GM10248 (cell line): ENCODE measurements at regions not wholly inside any gene's neighbourhood (a gene's known extent, or its start where the extent isn't known, plus 50 kb on each side); places are given as distances from the start of the nearest gene placed in this dataset.

ENCODE experiments used
- CTCF ChIA-PET: fragments of 300-600 bp; sonication (Branson Sonifier 250); formaldehyde crosslinking; extraction: SDS; loops from one replicate; lab custom pipeline; 2021; ENCODE audit warnings: antibody characterized with exemption; lab: Yijun Ruan, JAX
- POLR2A ChIA-PET: fragments of 350-650 bp; sonication (Branson Sonifier 250); formaldehyde crosslinking; extraction: SDS; loops from one replicate; lab custom pipeline; 2020; ENCODE audit warnings: antibody characterized with exemption; lab: Yijun Ruan, JAX
- DNase-seq: peaks from one replicate; pipeline ENCODE4 v3.0.0; 2012; ENCODE audit errors: extremely low spot score
- CTCF ChIP-seq: IDR thresholded peaks from 2 replicates; pipeline ENCODE4 v1.5.1; 2012; ENCODE audit warnings: mild to moderate bottlenecking, low read depth; ENCODE audit errors: extremely low read depth, missing control alignments, control extremely low read depth

- ChIA-PET POLR2A (no interaction called here), CTCF (interaction anchor here (1.6 kb wide), 1 partner anchor 13 kb away, joined by 4 read pairs; no protein-coding TSS in a partner anchor)
- no peak for DNase-seq
- TF ChIP-seq CTCF, result no peak
Measured at GRCh38 chr13:31686670-31687425, 52.5 kb upstream of the RXFP2 start.
